Testis (tissue), 2 donors: ENCODE measurements at regions not wholly inside any gene's neighbourhood (a gene's known extent, or its start where the extent isn't known, plus 50 kb on each side); places are given as distances from the start of the nearest gene placed in this dataset.

Source experiments
- CTCF ChIP-seq, 3 experiments: fragments of 450-650 bp in 2 of 3; fragments of 200-600 bp in 1 of 3; sonication (generic) in 1 of 3; IDR thresholded peaks; one replicate each; pipeline ENCODE4 v1.5.1; 2016 to 2019; ENCODE audit warnings: antibody characterized with exemption in 3 of 3, mild to moderate bottlenecking in 2 of 3, moderate library complexity in 1 of 3
- POLR2A ChIP-seq: fragments of 450-650 bp; IDR thresholded peaks from one replicate; pipeline ENCODE4 v1.6.1; 2017; ENCODE audit warnings: antibody characterized with exemption, mild to moderate bottlenecking, moderate library complexity

- TF ChIP-seq CTCF (IDR thresholded peaks at IDR 0.05) (no peak), POLR2A (no peak)
Observed at GRCh38 chr1:29991025-29991424, 732.4 kb downstream of the MATN1 start.
